Right hindlimb (tissue), 1 donor: ENCODE measurements at regions not wholly inside any gene's neighbourhood (a gene's known extent, or its start where the extent isn't known, plus 50 kb on each side); places are given as distances from the start of the nearest gene placed in this dataset.

ENCODE experiments used
- DNase-seq: peaks from one replicate; pipeline ENCODE4 v3.0.0-alpha.2; 2018

GRCh38 chr15:61318802-61319525 is 89.9 kb upstream of the RORA start:
- no peak for DNase-seq

GRCh38 chr15:61318301-61318700 is 89.2 kb upstream of the RORA start:
- DNase-seq = no peak

GRCh38 chr15:61315471-61315870 is 86.4 kb upstream of the RORA start:
- no peak for DNase-seq

- DNase-seq = no peak
These were observed 85.3 kb upstream of the RORA start for GRCh38 chr15:61314427-61314826.

GRCh38 chr15:61309617-61310016 is 80.5 kb upstream of the RORA start:
- DNase-seq = no peak

- DNase-seq = no peak
These were observed 80.0 kb upstream of the RORA start for GRCh38 chr15:61309031-61309511.

GRCh38 chr15:61308437-61308836 is 79.3 kb upstream of the RORA start:
- no peak for DNase-seq

GRCh38 chr15:61307474-61307873 is 78.4 kb upstream of the RORA start:
- DNase-seq = no peak

- no peak for DNase-seq
These were observed 72.6 kb upstream of the RORA start for GRCh38 chr15:61301701-61302100.

GRCh38 chr15:61299075-61299763 is 70.1 kb upstream of the RORA start:
- no peak for DNase-seq

- DNase-seq = no peak
These were observed 66.1 kb upstream of the RORA start for GRCh38 chr15:61295239-61295638.

- no peak for DNase-seq
These were observed 53.6 kb upstream of the RORA start for GRCh38 chr15:61282661-61283060.

GRCh38 chr15:61281328-61281727 is 52.2 kb upstream of the RORA start:
- DNase-seq = no peak
